ENCODE measurements at regions not wholly inside any gene's neighbourhood (a gene's known extent, or its start where the extent isn't known, plus 50 kb on each side); places are given as distances from the start of the nearest gene placed in this dataset.
"Not testable (repeated sequence)": the region's sequence is repeated elsewhere in the genome, so short reads cannot be mapped to it uniquely, and the experiment has no call there.

GRCh38 chr4:45284400-45285085 lies 558.2 kb upstream of the GNPDA2 start:
- CTCF ChIA-PET, result no interaction called here
- no peaks in the 10 kb centered on the region for H3K36me3 ChIP-seq (ENCODE audit: insufficient read depth, low read length)
- no peaks in the 10 kb centered on the region for H3K4me1 ChIP-seq (ENCODE audit: insufficient read depth, low read length)
- peak in 1 of 5 donors; percentile 26 for DNase-seq
- peaks cover 11 to 24% (median 15%) of the 10 kb centered on the region in 5 donors for H3K9me3 Mint-ChIP-seq
- no peak overlapping the region for H3K27ac Mint-ChIP-seq
- H3K4me3 ChIP-seq (ENCODE audit: low read length), result no peak overlapping the region
- H3K27me3 ChIP-seq (ENCODE audit: insufficient read depth, low read length, poor library complexity, severe bottlenecking), result no peaks in the 10 kb centered on the region
- POLR2A ChIA-PET, result no interaction called here
- no peaks in the 10 kb centered on the region for H3K36me3 Mint-ChIP-seq
- no peak overlapping the region for H3K27ac ChIP-seq (ENCODE audit: low read depth, low read length)
- H3K9me3 ChIP-seq (ENCODE audit: low read length), result no peaks in the 10 kb centered on the region
- H3K4me1 Mint-ChIP-seq, result no peaks in the 10 kb centered on the region
- H3K27me3 Mint-ChIP-seq, result no peaks in the 10 kb centered on the region
- H3K4me3 Mint-ChIP-seq, result no peak overlapping the region

GRCh38 chr4:45283352-45283751 lies 557.0 kb upstream of the GNPDA2 start:
- Histone ChIP-seq H3K4me3 (ENCODE audit: low read length) (no peak overlapping the region), H3K27ac (ENCODE audit: low read depth, low read length) (no peak overlapping the region), H3K4me1 (ENCODE audit: insufficient read depth, low read length) (no peaks in the 10 kb centered on the region), H3K9me3 (ENCODE audit: low read length) (no peaks in the 10 kb centered on the region), H3K36me3 (ENCODE audit: insufficient read depth, low read length) (no peaks in the 10 kb centered on the region), H3K27me3 (ENCODE audit: insufficient read depth, low read length, poor library complexity, severe bottlenecking) (no peaks in the 10 kb centered on the region)
- Mint-ChIP-seq H3K4me1 (no peaks in the 10 kb centered on the region), H3K27ac (no peak overlapping the region), H3K36me3 (no peaks in the 10 kb centered on the region), H3K27me3 (no peaks in the 10 kb centered on the region), H3K4me3 (no peak overlapping the region), H3K9me3 (peaks cover 11 to 27% (median 13%) of the 10 kb centered on the region in 5 donors)
- peak in 1 of 5 donors; percentile 14 for DNase-seq
- ChIA-PET CTCF (no interaction called here), POLR2A (no interaction called here)

GRCh38 chr4:45280121-45280520 lies 553.8 kb upstream of the GNPDA2 start:
- H3K27ac ChIP-seq (ENCODE audit: low read depth, low read length), result no peak overlapping the region
- H3K27me3 ChIP-seq (ENCODE audit: insufficient read depth, low read length, poor library complexity, severe bottlenecking), result no peaks in the 10 kb centered on the region
- no peak for DNase-seq
- no peak overlapping the region for H3K4me3 ChIP-seq (ENCODE audit: low read length)
- H3K4me1 ChIP-seq (ENCODE audit: insufficient read depth, low read length), result no peaks in the 10 kb centered on the region
- no peaks in the 10 kb centered on the region for H3K27me3 Mint-ChIP-seq
- no peak overlapping the region for H3K4me3 Mint-ChIP-seq
- no peaks in the 10 kb centered on the region for H3K36me3 ChIP-seq (ENCODE audit: insufficient read depth, low read length)
- ChIA-PET POLR2A (no interaction called here), CTCF (no interaction called here)
- no peak overlapping the region for H3K27ac Mint-ChIP-seq
- peaks cover 9 to 21% (median 10%) of the 10 kb centered on the region in 5 donors for H3K9me3 Mint-ChIP-seq
- no peaks in the 10 kb centered on the region for H3K9me3 ChIP-seq (ENCODE audit: low read length)
- H3K36me3 Mint-ChIP-seq, result no peaks in the 10 kb centered on the region
- no peaks in the 10 kb centered on the region for H3K4me1 Mint-ChIP-seq

GRCh38 chr4:45275862-45276261 lies 549.5 kb upstream of the GNPDA2 start:
- H3K4me3 ChIP-seq (ENCODE audit: low read length), result no peak overlapping the region
- no peaks in the 10 kb centered on the region for H3K36me3 Mint-ChIP-seq
- CTCF ChIA-PET, result interaction anchor here (1.0 kb wide), 1 partner anchor 13 kb away, joined by 3 read pairs; no protein-coding TSS in a partner anchor
- H3K27ac Mint-ChIP-seq, result no peak overlapping the region
- H3K27ac ChIP-seq (ENCODE audit: low read depth, low read length), result no peak overlapping the region
- no peak for DNase-seq
- no peaks in the 10 kb centered on the region for H3K27me3 ChIP-seq (ENCODE audit: insufficient read depth, low read length, poor library complexity, severe bottlenecking)
- H3K9me3 ChIP-seq (ENCODE audit: low read length), result no peaks in the 10 kb centered on the region
- H3K4me1 Mint-ChIP-seq, result no peaks in the 10 kb centered on the region
- POLR2A ChIA-PET, result no interaction called here
- peaks cover 3 to 49% (median 6%) of the 10 kb centered on the region in 5 donors for H3K9me3 Mint-ChIP-seq
- H3K4me1 ChIP-seq (ENCODE audit: insufficient read depth, low read length), result no peaks in the 10 kb centered on the region
- no peaks in the 10 kb centered on the region for H3K27me3 Mint-ChIP-seq
- peak overlapping the region in 1 of 7 donors; percentile 36 for H3K4me3 Mint-ChIP-seq
- H3K36me3 ChIP-seq (ENCODE audit: insufficient read depth, low read length), result no peaks in the 10 kb centered on the region

- Mint-ChIP-seq H3K27ac (peak overlapping the region in 1 of 8 donors; percentile 64), H3K9me3 (peaks cover 0 to 11% (median 8%) of the 10 kb centered on the region in 5 donors)
- H3K27me3 ChIP-seq (ENCODE audit: insufficient read depth, low read length, poor library complexity, severe bottlenecking); H3K4me3 Mint-ChIP-seq; H3K36me3 Mint-ChIP-seq; H3K27ac ChIP-seq (ENCODE audit: low read depth, low read length); H3K27me3 Mint-ChIP-seq; H3K4me1 Mint-ChIP-seq; POLR2A ChIA-PET; H3K36me3 ChIP-seq (ENCODE audit: insufficient read depth, low read length); H3K9me3 ChIP-seq (ENCODE audit: low read length); CTCF ChIA-PET; H3K4me1 ChIP-seq (ENCODE audit: insufficient read depth, low read length); DNase-seq; H3K4me3 ChIP-seq (ENCODE audit: low read length): not testable (repeated sequence)
Observed at GRCh38 chr4:45248106-45248505, 521.8 kb upstream of the GNPDA2 start.

GRCh38 chr4:45241976-45242375 lies 515.6 kb upstream of the GNPDA2 start:
- H3K36me3 Mint-ChIP-seq, result no peaks in the 10 kb centered on the region
- Histone ChIP-seq H3K9me3 (ENCODE audit: low read length) (no peaks in the 10 kb centered on the region), H3K4me1 (ENCODE audit: insufficient read depth, low read length) (no peaks in the 10 kb centered on the region), H3K27ac (ENCODE audit: low read depth, low read length) (no peak overlapping the region), H3K27me3 (ENCODE audit: insufficient read depth, low read length, poor library complexity, severe bottlenecking) (no peaks in the 10 kb centered on the region), H3K4me3 (ENCODE audit: low read length) (no peak overlapping the region), H3K36me3 (ENCODE audit: insufficient read depth, low read length) (no peaks in the 10 kb centered on the region)
- H3K27me3 Mint-ChIP-seq, result no peaks in the 10 kb centered on the region
- peaks cover 0 to 31% (median 6%) of the 10 kb centered on the region in 5 donors for H3K9me3 Mint-ChIP-seq
- DNase-seq, result no peak
- POLR2A ChIA-PET, result no interaction called here
- no peaks in the 10 kb centered on the region for H3K4me1 Mint-ChIP-seq
- CTCF ChIA-PET, result no interaction called here
- H3K4me3 Mint-ChIP-seq, result no peak overlapping the region
- H3K27ac Mint-ChIP-seq, result no peak overlapping the region

- no peak overlapping the region for H3K4me3 Mint-ChIP-seq
- H3K36me3 Mint-ChIP-seq, result no peaks in the 10 kb centered on the region
- Histone ChIP-seq H3K4me1 (ENCODE audit: insufficient read depth, low read length) (no peaks in the 10 kb centered on the region), H3K4me3 (ENCODE audit: low read length) (no peak overlapping the region), H3K9me3 (ENCODE audit: low read length) (no peaks in the 10 kb centered on the region), H3K36me3 (ENCODE audit: insufficient read depth, low read length) (no peaks in the 10 kb centered on the region), H3K27ac (ENCODE audit: low read depth, low read length) (no peak overlapping the region), H3K27me3 (ENCODE audit: insufficient read depth, low read length, poor library complexity, severe bottlenecking) (no peaks in the 10 kb centered on the region)
- CTCF ChIA-PET, result no interaction called here
- H3K27ac Mint-ChIP-seq, result no peak overlapping the region
- H3K27me3 Mint-ChIP-seq, result no peaks in the 10 kb centered on the region
- POLR2A ChIA-PET, result no interaction called here
- no peaks in the 10 kb centered on the region for H3K4me1 Mint-ChIP-seq
- H3K9me3 Mint-ChIP-seq, result peaks cover 2 to 11% (median 3%) of the 10 kb centered on the region in 5 donors
- no peak for DNase-seq
Observed at GRCh38 chr4:45229206-45229605, 502.9 kb upstream of the GNPDA2 start.

GRCh38 chr4:45215976-45216542 lies 489.7 kb upstream of the GNPDA2 start:
- Mint-ChIP-seq H3K9me3 (peaks cover 0 to 17% (median 3%) of the 10 kb centered on the region in 5 donors), H3K4me1 (no peaks in the 10 kb centered on the region), H3K27me3 (no peaks in the 10 kb centered on the region), H3K27ac (no peak overlapping the region), H3K36me3 (no peaks in the 10 kb centered on the region), H3K4me3 (no peak overlapping the region)
- H3K4me3 ChIP-seq (ENCODE audit: low read length), result no peak overlapping the region
- no peak for DNase-seq
- H3K9me3 ChIP-seq (ENCODE audit: low read length), result no peaks in the 10 kb centered on the region
- H3K36me3 ChIP-seq (ENCODE audit: insufficient read depth, low read length), result no peaks in the 10 kb centered on the region
- CTCF ChIA-PET, result no interaction called here
- H3K4me1 ChIP-seq (ENCODE audit: insufficient read depth, low read length), result no peaks in the 10 kb centered on the region
- POLR2A ChIA-PET, result no interaction called here
- no peaks in the 10 kb centered on the region for H3K27me3 ChIP-seq (ENCODE audit: insufficient read depth, low read length, poor library complexity, severe bottlenecking)
- no peak overlapping the region for H3K27ac ChIP-seq (ENCODE audit: low read depth, low read length)

Data from CD8-positive, alpha-beta memory T cell (primary cell).